Naive thymus-derived CD4-positive, alpha-beta T cell (primary cell): ENCODE measurements at regions not wholly inside any gene's neighbourhood (a gene's known extent, or its start where the extent isn't known, plus 50 kb on each side); places are given as distances from the start of the nearest gene placed in this dataset.

ENCODE experiments used
- ATAC-seq: fragments of 150-1000 bp; cut with Tn5 transposase; 2 replicates; pipeline ENCODE4 v1.10.0; 2021; ENCODE audit warnings: mild to moderate bottlenecking, moderate library complexity
- CTCF ChIA-PET: fragments of 350-600 bp; sonication (Branson Sonifier 250); formaldehyde crosslinking; loops from one replicate; lab custom pipeline; 2021; ENCODE audit warnings: antibody characterized with exemption; lab: Charles Lee
- POLR2A ChIA-PET: fragments of 350-600 bp; sonication (Branson Sonifier 250); formaldehyde crosslinking; loops from one replicate; lab custom pipeline; 2021; ENCODE audit warnings: antibody characterized with exemption, inconsistent platforms; lab: Charles Lee
- DNase-seq, 9 donors: peaks; one replicate each; pipeline versions ENCODE4 v3.0.0 to v3.0.0-alpha.2; 2020 to 2022; ENCODE audit warnings: mixed read lengths in 1 of 9
- H3K27ac ChIP-seq: one replicate; pipeline ENCODE4 v1.7.0; 2013; ENCODE audit warnings: mild to moderate bottlenecking, low read depth, low read length, moderate library complexity
- H3K27me3 ChIP-seq, 2 donors: one replicate each; pipeline ENCODE4 v1.7.0; 2013; ENCODE audit warnings: low read length in 2 of 2, mild to moderate bottlenecking in 2 of 2, moderate library complexity in 2 of 2; ENCODE audit not compliant: control insufficient read depth in 2 of 2, insufficient read depth in 2 of 2
- H3K36me3 ChIP-seq, 3 experiments: 1 replicate in 2 of 3; 2 replicates in 1 of 3; pipeline ENCODE4 v1.7.0; 2013; ENCODE audit warnings: low read length in 3 of 3, mild to moderate bottlenecking in 3 of 3, moderate library complexity in 1 of 3; ENCODE audit not compliant: insufficient read depth in 3 of 3, control insufficient read depth in 2 of 3
- H3K4me1 ChIP-seq, 2 donors: one replicate each; pipeline ENCODE4 v1.7.0; 2013; ENCODE audit warnings: low read length in 2 of 2, mild to moderate bottlenecking in 2 of 2, moderate library complexity in 1 of 2; ENCODE audit not compliant: control insufficient read depth in 2 of 2, insufficient read depth in 2 of 2
- H3K4me3 ChIP-seq: 2 replicates; pipeline ENCODE4 v1.7.0; 2013; ENCODE audit warnings: mild to moderate bottlenecking, low read length
- H3K9me3 ChIP-seq, 3 experiments: 1 replicate in 2 of 3; 2 replicates in 1 of 3; pipeline ENCODE4 v1.7.0; 2013; ENCODE audit warnings: low read length in 3 of 3; ENCODE audit not compliant: control insufficient read depth in 2 of 3
- H3K27ac Mint-ChIP-seq, 9 donors: one replicate each; pipeline ENCODE4 v1.8.0; 2020 to 2022; ENCODE audit warnings: mixed read lengths in 9 of 9, mild to moderate bottlenecking in 8 of 9, moderate library complexity in 5 of 9, inconsistent platforms in 2 of 9
- H3K27me3 Mint-ChIP-seq, 5 donors: one replicate each; pipeline ENCODE4 v1.8.0; 2021 to 2022; ENCODE audit warnings: mixed read lengths in 5 of 5, mild to moderate bottlenecking in 1 of 5
- H3K36me3 Mint-ChIP-seq, 5 donors: one replicate each; pipeline ENCODE4 v1.8.0; 2020 to 2022; ENCODE audit warnings: mixed read lengths in 5 of 5, mild to moderate bottlenecking in 3 of 5, inconsistent platforms in 1 of 5
- H3K4me1 Mint-ChIP-seq, 7 donors: one replicate each; pipeline ENCODE4 v1.8.0; 2020 to 2022; ENCODE audit warnings: mixed read lengths in 7 of 7, mild to moderate bottlenecking in 3 of 7, inconsistent platforms in 1 of 7
- H3K4me3 Mint-ChIP-seq, 10 donors: one replicate each; pipeline ENCODE4 v1.8.0; 2020 to 2022; ENCODE audit warnings: mild to moderate bottlenecking in 10 of 10, mixed read lengths in 10 of 10, moderate library complexity in 6 of 10, inconsistent platforms in 2 of 10
- H3K9me3 Mint-ChIP-seq, 11 donors: one replicate each; pipeline ENCODE4 v1.8.0; 2020 to 2022; ENCODE audit warnings: mixed read lengths in 11 of 11, mild to moderate bottlenecking in 4 of 11, inconsistent platforms in 1 of 11, moderate library complexity in 1 of 11
- intact Hi-C, 2 donors: fragments of 100-400 bp; cut with micrococcal nuclease; formaldehyde crosslinking; loops; one replicate each; pipeline ENCODE4 v1.15.1; 2023

- Histone ChIP-seq H3K36me3 (no peaks in the 10 kb centered on the region), H3K27ac (no peak overlapping the region), H3K4me3 (no peak overlapping the region), H3K27me3 (no peaks in the 10 kb centered on the region), H3K9me3 (no peaks in the 10 kb centered on the region), H3K4me1 (peaks cover 0 to 4% of the 10 kb centered on the region in 2 donors)
- H3K27ac Mint-ChIP-seq: no peak overlapping the region
- peaks cover 0 to 39% (median 0%) of the 10 kb centered on the region in 5 donors for H3K27me3 Mint-ChIP-seq
- DNase-seq: no peak
- ATAC-seq: no peak
- POLR2A ChIA-PET: no interaction called here
- peaks cover 0 to 3% (median 0%) of the 10 kb centered on the region in 11 donors for H3K9me3 Mint-ChIP-seq
- CTCF ChIA-PET: interaction anchor here (1.4 kb wide), 1 partner anchor 102 kb away, joined by 3 read pairs; no protein-coding TSS in a partner anchor
- H3K4me3 Mint-ChIP-seq: no peak overlapping the region
- H3K36me3 Mint-ChIP-seq: peaks cover 0 to 7% (median 0%) of the 10 kb centered on the region in 5 donors
- intact Hi-C loops: loop anchor here in 1 of 2 donors (5.0 kb wide), 2 partner anchors 37 to 98 kb away; no protein-coding TSS in a partner anchor
- H3K4me1 Mint-ChIP-seq: peaks cover 7 to 29% (median 16%) of the 10 kb centered on the region in 7 donors
Observed at GRCh38 chr7:22660732-22661131, 66.3 kb upstream of the IL6 start.

DNA sequence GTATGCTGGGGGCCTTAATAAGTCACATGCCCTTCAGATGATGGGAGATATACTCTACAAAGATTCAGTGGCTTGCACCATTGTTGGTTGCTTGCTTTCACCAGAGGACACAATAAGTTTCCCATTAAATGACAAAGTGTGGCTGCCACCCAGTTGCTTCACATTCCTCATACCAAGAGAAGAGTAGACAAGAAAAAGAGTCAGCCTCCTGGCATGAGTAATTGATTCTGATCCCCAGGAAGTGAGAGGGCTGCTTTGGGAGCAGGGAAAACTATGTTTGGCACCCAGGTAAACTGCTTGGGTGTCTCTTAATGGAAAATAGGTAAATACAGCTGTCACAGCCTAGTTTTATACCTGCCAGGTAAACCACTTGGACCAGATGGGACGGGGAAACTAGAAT, 66.7 kb upstream of the IL6 start:
- Mint-ChIP-seq H3K27me3 (peaks cover 0 to 37% (median 0%) of the 10 kb centered on the region in 5 donors), H3K36me3 (peaks cover 0 to 7% (median 0%) of the 10 kb centered on the region in 5 donors), H3K4me3 (no peak overlapping the region), H3K27ac (no peak overlapping the region), H3K9me3 (peaks cover 0 to 3% (median 0%) of the 10 kb centered on the region in 11 donors), H3K4me1 (peaks cover 7 to 29% (median 16%) of the 10 kb centered on the region in 7 donors)
- DNase-seq (no peak), ATAC-seq (no peak)
- Histone ChIP-seq H3K4me3 (no peak overlapping the region), H3K9me3 (no peaks in the 10 kb centered on the region), H3K27ac (no peak overlapping the region), H3K27me3 (no peaks in the 10 kb centered on the region), H3K4me1 (peaks cover 0 to 4% of the 10 kb centered on the region in 2 donors), H3K36me3 (no peaks in the 10 kb centered on the region)
- CTCF ChIA-PET: interaction anchor here (1.4 kb wide), 1 partner anchor 102 kb away, joined by 3 read pairs; no protein-coding TSS in a partner anchor
- intact Hi-C loops: loop anchor here in 1 of 2 donors (5.0 kb wide), 2 partner anchors 37 to 98 kb away; no protein-coding TSS in a partner anchor
- POLR2A ChIA-PET: no interaction called here

- intact Hi-C loops: loop anchor here (5.0 kb wide), 2 partner anchors 38 to 97 kb away; no protein-coding TSS in a partner anchor
Observed at GRCh38 chr7:22659741-22660140, 67.3 kb upstream of the IL6 start.

DNA sequence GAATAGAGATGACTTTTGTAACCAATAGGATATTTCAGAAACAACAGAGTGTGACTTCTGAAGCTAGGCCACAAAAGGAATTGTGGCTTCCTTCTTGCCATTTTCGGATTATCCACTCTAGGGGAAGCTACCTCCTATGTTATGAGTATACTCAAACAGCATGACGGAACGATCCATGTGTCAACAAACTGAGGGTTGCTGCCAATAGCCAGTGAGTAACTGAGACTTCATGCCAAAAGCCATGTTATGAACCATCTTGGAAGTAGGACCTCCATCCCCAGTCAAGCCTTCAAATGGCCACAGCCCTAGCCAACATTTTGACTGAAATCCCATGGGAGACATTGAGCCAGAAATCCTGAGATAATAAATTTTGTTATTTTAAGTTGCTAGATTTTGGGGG, 69.0 kb upstream of the IL6 start:
- H3K9me3 ChIP-seq: no peaks in the 10 kb centered on the region
- peaks cover 0 to 46% (median 0%) of the 10 kb centered on the region in 5 donors for H3K27me3 Mint-ChIP-seq
- H3K27me3 ChIP-seq: no peaks in the 10 kb centered on the region
- ChIA-PET POLR2A (no interaction called here), CTCF (interaction anchor here (1.4 to 1.9 kb wide), 3 partner anchors 66 to 69 kb away, joined by 4 to 6 read pairs (median 5); partner anchors contain the start of gene IL6)
- peaks cover 0 to 3% (median 0%) of the 10 kb centered on the region in 11 donors for H3K9me3 Mint-ChIP-seq
- H3K4me1 ChIP-seq: peaks cover 0 to 4% of the 10 kb centered on the region in 2 donors
- no peak overlapping the region for H3K4me3 ChIP-seq
- peaks cover 7 to 27% (median 16%) of the 10 kb centered on the region in 7 donors for H3K4me1 Mint-ChIP-seq
- peaks cover 0 to 9% (median 0%) of the 10 kb centered on the region in 5 donors for H3K36me3 Mint-ChIP-seq
- DNase-seq: no peak
- H3K27ac ChIP-seq: no peak overlapping the region
- intact Hi-C loops: loop anchor here in 1 of 2 donors (5.0 kb wide), 1 partner anchor 39 kb away; no protein-coding TSS in a partner anchor
- H3K27ac Mint-ChIP-seq: no peak overlapping the region
- H3K36me3 ChIP-seq: no peaks in the 10 kb centered on the region
- ATAC-seq: no peak
- no peak overlapping the region for H3K4me3 Mint-ChIP-seq

More at GRCh38 chr7:22659741-22660140, 67.3 kb upstream of the IL6 start:
- Histone ChIP-seq H3K36me3 (no peaks in the 10 kb centered on the region), H3K4me1 (peaks cover 0 to 4% of the 10 kb centered on the region in 2 donors), H3K9me3 (no peaks in the 10 kb centered on the region), H3K27ac (no peak overlapping the region), H3K27me3 (no peaks in the 10 kb centered on the region), H3K4me3 (no peak overlapping the region)
- ATAC-seq (no peak), DNase-seq (no peak)
- H3K4me3 Mint-ChIP-seq: no peak overlapping the region
- H3K27ac Mint-ChIP-seq: no peak overlapping the region
- peaks cover 0 to 3% (median 0%) of the 10 kb centered on the region in 11 donors for H3K9me3 Mint-ChIP-seq
- ChIA-PET CTCF (no interaction called here), POLR2A (no interaction called here)
- H3K4me1 Mint-ChIP-seq: peaks cover 7 to 29% (median 16%) of the 10 kb centered on the region in 7 donors
- peaks cover 0 to 40% (median 0%) of the 10 kb centered on the region in 5 donors for H3K27me3 Mint-ChIP-seq
- H3K36me3 Mint-ChIP-seq: peaks cover 0 to 7% (median 0%) of the 10 kb centered on the region in 5 donors

- Histone ChIP-seq H3K27me3 (no peaks in the 10 kb centered on the region), H3K4me3 (no peak overlapping the region), H3K9me3 (no peaks in the 10 kb centered on the region), H3K36me3 (no peaks in the 10 kb centered on the region), H3K27ac (no peak overlapping the region), H3K4me1 (peaks cover 0 to 4% of the 10 kb centered on the region in 2 donors)
- H3K9me3 Mint-ChIP-seq: peaks cover 0 to 3% (median 0%) of the 10 kb centered on the region in 11 donors
- no peak for ATAC-seq
- peaks cover 0 to 48% (median 0%) of the 10 kb centered on the region in 5 donors for H3K27me3 Mint-ChIP-seq
- peaks cover 0 to 9% (median 0%) of the 10 kb centered on the region in 5 donors for H3K36me3 Mint-ChIP-seq
- ChIA-PET CTCF (interaction anchor here (1.4 to 1.9 kb wide), 4 partner anchors 18 to 69 kb away, joined by 4 to 6 read pairs (median 4); partner anchors contain the start of gene IL6), POLR2A (no interaction called here)
- H3K4me3 Mint-ChIP-seq: no peak overlapping the region
- DNase-seq: peak in 4 of 9 donors; percentile 30 to 35 (median 35)
- intact Hi-C loops: loop anchor here (1.0 to 5.0 kb wide), 5 partner anchors 40 to 398 kb away; no protein-coding TSS in a partner anchor
- H3K4me1 Mint-ChIP-seq: peaks cover 4 to 22% (median 15%) of the 10 kb centered on the region in 7 donors
- H3K27ac Mint-ChIP-seq: no peak overlapping the region
Observed at GRCh38 chr7:22657479-22657878, 69.5 kb upstream of the IL6 start.

- Histone ChIP-seq H3K4me3 (no peak overlapping the region), H3K4me1 (peaks cover 0 to 4% of the 10 kb centered on the region in 2 donors), H3K27ac (no peak overlapping the region), H3K9me3 (no peaks in the 10 kb centered on the region), H3K27me3 (no peaks in the 10 kb centered on the region), H3K36me3 (no peaks in the 10 kb centered on the region)
- Mint-ChIP-seq H3K36me3 (peaks cover 0 to 7% (median 0%) of the 10 kb centered on the region in 5 donors), H3K27ac (no peak overlapping the region), H3K4me3 (no peak overlapping the region), H3K4me1 (peaks cover 0 to 16% (median 11%) of the 10 kb centered on the region in 7 donors), H3K9me3 (peaks cover 0 to 2% (median 0%) of the 10 kb centered on the region in 11 donors), H3K27me3 (peaks cover 0 to 33% (median 0%) of the 10 kb centered on the region in 5 donors)
- ChIA-PET POLR2A (interaction anchor here (0.6 kb wide), 1 partner anchor 17 kb away, joined by 7 read pairs; no protein-coding TSS in a partner anchor), CTCF (interaction anchor here (0.6 to 1.4 kb wide), 8 partner anchors 20 to 427 kb away, joined by 3 to 4 read pairs (median 3); no protein-coding TSS in a partner anchor)
- intact Hi-C loops: loop anchor here in 1 of 2 donors (5.0 kb wide), 1 partner anchor 42 kb away; no protein-coding TSS in a partner anchor
- no peak for ATAC-seq
- no peak for DNase-seq
Observed at GRCh38 chr7:22655781-22656180, 71.2 kb upstream of the IL6 start.
